Body of pancreas (tissue), 4 donors: ENCODE measurements at regions not wholly inside any gene's neighbourhood (a gene's known extent, or its start where the extent isn't known, plus 50 kb on each side); places are given as distances from the start of the nearest gene placed in this dataset.

ENCODE experiments used
- POLR2A ChIP-seq, 3 donors: fragments of 450-650 bp; IDR thresholded peaks; one replicate each; pipeline ENCODE4 v1.6.1; 2016; ENCODE audit warnings: antibody characterized with exemption in 3 of 3, mild to moderate bottlenecking in 2 of 3
- TF ChIP-seq, protein P1 (sequence below), 7 experiments: fragments of 450-650 bp in 4 of 7; fragments of 200-600 bp in 3 of 7; sonication (generic) in 3 of 7; IDR thresholded peaks; one replicate each; pipeline ENCODE4 v1.5.1; 2016 to 2019; ENCODE audit warnings: antibody characterized with exemption in 7 of 7

DNA sequence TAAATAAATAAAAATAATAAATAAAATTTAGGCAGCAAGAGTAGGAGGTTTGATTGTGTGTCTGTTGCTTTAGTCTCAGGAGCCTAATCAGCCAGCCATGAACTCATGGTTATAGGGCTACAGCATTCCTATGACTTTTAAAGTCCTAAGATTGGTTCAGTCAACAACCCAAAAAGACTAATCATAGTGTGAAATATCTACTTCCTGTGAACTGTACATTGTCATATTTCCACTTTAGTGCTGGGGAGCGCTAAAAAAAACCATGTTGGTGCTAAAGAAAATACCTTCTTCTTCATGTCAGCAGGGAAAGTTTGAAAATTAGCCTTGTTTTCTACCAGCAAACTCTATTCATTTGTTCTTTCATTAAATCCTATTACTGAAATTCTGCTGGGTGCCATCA lies 521.6 kb downstream of the RNF144A start:
- TF ChIP-seq, protein P1, sequence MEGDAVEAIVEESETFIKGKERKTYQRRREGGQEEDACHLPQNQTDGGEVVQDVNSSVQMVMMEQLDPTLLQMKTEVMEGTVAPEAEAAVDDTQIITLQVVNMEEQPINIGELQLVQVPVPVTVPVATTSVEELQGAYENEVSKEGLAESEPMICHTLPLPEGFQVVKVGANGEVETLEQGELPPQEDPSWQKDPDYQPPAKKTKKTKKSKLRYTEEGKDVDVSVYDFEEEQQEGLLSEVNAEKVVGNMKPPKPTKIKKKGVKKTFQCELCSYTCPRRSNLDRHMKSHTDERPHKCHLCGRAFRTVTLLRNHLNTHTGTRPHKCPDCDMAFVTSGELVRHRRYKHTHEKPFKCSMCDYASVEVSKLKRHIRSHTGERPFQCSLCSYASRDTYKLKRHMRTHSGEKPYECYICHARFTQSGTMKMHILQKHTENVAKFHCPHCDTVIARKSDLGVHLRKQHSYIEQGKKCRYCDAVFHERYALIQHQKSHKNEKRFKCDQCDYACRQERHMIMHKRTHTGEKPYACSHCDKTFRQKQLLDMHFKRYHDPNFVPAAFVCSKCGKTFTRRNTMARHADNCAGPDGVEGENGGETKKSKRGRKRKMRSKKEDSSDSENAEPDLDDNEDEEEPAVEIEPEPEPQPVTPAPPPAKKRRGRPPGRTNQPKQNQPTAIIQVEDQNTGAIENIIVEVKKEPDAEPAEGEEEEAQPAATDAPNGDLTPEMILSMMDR (IDR thresholded peaks at IDR 0.05): no peak
- TF ChIP-seq POLR2A (IDR thresholded peaks at IDR 0.05): no peak
